ENCODE measurements at regions not wholly inside any gene's neighbourhood (a gene's known extent, or its start where the extent isn't known, plus 50 kb on each side); places are given as distances from the start of the nearest gene placed in this dataset.

GRCh38 chr10:113261161-113261560 lies 291.7 kb upstream of the HABP2 start:
- no peak for DNase-seq

GRCh38 chr10:113261611-113262091 lies 291.2 kb upstream of the HABP2 start:
- DNase-seq: no peak

GRCh38 chr10:113263056-113263455 lies 289.8 kb upstream of the HABP2 start:
- DNase-seq: no peak

- no peak for DNase-seq
These were observed 288.3 kb upstream of the HABP2 start for GRCh38 chr10:113264333-113265131.

- no peak for DNase-seq
These were observed 286.7 kb upstream of the HABP2 start for GRCh38 chr10:113266147-113266546.

- no peak for DNase-seq
These were observed 285.0 kb upstream of the HABP2 start for GRCh38 chr10:113267619-113268562.

GRCh38 chr10:113269333-113269732 lies 283.5 kb upstream of the HABP2 start:
- DNase-seq: no peak

GRCh38 chr10:113272511-113272910 lies 280.3 kb upstream of the HABP2 start:
- no peak for DNase-seq

- no peak for DNase-seq
These were observed 279.4 kb upstream of the HABP2 start for GRCh38 chr10:113273181-113274163.

- no peak for DNase-seq
These were observed 278.6 kb upstream of the HABP2 start for GRCh38 chr10:113274176-113274829.

GRCh38 chr10:113278221-113278620 lies 274.6 kb upstream of the HABP2 start:
- DNase-seq: no peak

GRCh38 chr10:113278664-113279063 lies 274.2 kb upstream of the HABP2 start:
- no peak for DNase-seq

- DNase-seq: no peak
These were observed 273.6 kb upstream of the HABP2 start for GRCh38 chr10:113279262-113279661.

GRCh38 chr10:113282564-113282963 lies 270.3 kb upstream of the HABP2 start:
- no peak for DNase-seq

GRCh38 chr10:113283189-113283588 lies 269.7 kb upstream of the HABP2 start:
- no peak for DNase-seq

GRCh38 chr10:113284635-113285034 lies 268.2 kb upstream of the HABP2 start:
- no peak for DNase-seq

GRCh38 chr10:113285305-113285704 lies 267.5 kb upstream of the HABP2 start:
- DNase-seq: no peak

- DNase-seq: no peak
These were observed 265.3 kb upstream of the HABP2 start for GRCh38 chr10:113287592-113287991.

- no peak for DNase-seq
These were observed 262.7 kb upstream of the HABP2 start for GRCh38 chr10:113290137-113290536.

GRCh38 chr10:113291413-113291812 lies 261.4 kb upstream of the HABP2 start:
- no peak for DNase-seq

- no peak for DNase-seq
These were observed 260.8 kb upstream of the HABP2 start for GRCh38 chr10:113292086-113292485.

GRCh38 chr10:113292743-113293142 lies 260.1 kb upstream of the HABP2 start:
- no peak for DNase-seq
